ENCODE measurements at regions not wholly inside any gene's neighbourhood (a gene's known extent, or its start where the extent isn't known, plus 50 kb on each side); places are given as distances from the start of the nearest gene placed in this dataset.

DNA sequence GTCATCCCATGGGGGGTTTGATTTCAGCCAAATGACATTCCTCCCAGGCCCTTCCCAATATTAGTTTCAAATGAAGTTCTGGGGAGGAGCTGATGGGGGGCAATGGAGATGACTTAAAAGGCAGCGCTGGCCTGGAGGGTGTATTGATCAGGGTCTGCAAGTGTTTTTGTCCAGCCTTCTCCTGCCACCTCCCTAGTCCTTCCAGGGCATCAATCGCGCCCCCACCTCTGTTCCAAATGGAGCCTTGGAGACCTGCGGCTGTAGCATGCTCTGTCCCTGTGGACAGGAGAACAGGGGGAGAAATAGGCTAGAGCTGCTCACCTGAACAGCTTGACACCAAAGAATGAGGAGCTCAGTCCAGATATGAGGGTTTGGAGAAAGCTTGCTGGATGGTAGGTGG is 386.8 kb upstream of the PODXL start (continued):
- TF ChIP-seq STAT6 (CRISPR knock-in tag; IDR thresholded peaks at IDR 0.05) (no peak), MCM3 (IDR thresholded peaks at IDR 0.05) (no peak), CREBBP (IDR thresholded peaks at IDR 0.05; ENCODE audit: low read depth, low read length) (no peak), JUNB (CRISPR knock-in tag; conservative IDR thresholded peaks at IDR 0.05) (no peak)
- TF ChIP-seq, protein P1, sequence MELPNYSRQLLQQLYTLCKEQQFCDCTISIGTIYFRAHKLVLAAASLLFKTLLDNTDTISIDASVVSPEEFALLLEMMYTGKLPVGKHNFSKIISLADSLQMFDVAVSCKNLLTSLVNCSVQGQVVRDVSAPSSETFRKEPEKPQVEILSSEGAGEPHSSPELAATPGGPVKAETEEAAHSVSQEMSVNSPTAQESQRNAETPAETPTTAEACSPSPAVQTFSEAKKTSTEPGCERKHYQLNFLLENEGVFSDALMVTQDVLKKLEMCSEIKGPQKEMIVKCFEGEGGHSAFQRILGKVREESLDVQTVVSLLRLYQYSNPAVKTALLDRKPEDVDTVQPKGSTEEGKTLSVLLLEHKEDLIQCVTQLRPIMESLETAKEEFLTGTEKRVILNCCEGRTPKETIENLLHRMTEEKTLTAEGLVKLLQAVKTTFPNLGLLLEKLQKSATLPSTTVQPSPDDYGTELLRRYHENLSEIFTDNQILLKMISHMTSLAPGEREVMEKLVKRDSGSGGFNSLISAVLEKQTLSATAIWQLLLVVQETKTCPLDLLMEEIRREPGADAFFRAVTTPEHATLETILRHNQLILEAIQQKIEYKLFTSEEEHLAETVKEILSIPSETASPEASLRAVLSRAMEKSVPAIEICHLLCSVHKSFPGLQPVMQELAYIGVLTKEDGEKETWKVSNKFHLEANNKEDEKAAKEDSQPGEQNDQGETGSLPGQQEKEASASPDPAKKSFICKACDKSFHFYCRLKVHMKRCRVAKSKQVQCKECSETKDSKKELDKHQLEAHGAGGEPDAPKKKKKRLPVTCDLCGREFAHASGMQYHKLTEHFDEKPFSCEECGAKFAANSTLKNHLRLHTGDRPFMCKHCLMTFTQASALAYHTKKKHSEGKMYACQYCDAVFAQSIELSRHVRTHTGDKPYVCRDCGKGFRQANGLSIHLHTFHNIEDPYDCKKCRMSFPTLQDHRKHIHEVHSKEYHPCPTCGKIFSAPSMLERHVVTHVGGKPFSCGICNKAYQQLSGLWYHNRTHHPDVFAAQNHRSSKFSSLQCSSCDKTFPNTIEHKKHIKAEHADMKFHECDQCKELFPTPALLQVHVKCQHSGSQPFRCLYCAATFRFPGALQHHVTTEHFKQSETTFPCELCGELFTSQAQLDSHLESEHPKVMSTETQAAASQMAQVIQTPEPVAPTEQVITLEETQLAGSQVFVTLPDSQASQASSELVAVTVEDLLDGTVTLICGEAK (IDR thresholded peaks at IDR 0.05): no peak
- TF ChIP-seq, protein P1 (CRISPR knock-in tag; IDR thresholded peaks at IDR 0.05): no peak
- TF ChIP-seq, protein P2, sequence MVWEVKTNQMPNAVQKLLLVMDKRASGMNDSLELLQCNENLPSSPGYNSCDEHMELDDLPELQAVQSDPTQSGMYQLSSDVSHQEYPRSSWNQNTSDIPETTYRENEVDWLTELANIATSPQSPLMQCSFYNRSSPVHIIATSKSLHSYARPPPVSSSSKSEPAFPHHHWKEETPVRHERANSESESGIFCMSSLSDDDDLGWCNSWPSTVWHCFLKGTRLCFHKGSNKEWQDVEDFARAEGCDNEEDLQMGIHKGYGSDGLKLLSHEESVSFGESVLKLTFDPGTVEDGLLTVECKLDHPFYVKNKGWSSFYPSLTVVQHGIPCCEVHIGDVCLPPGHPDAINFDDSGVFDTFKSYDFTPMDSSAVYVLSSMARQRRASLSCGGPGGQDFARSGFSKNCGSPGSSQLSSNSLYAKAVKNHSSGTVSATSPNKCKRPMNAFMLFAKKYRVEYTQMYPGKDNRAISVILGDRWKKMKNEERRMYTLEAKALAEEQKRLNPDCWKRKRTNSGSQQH (CRISPR knock-in tag; IDR thresholded peaks at IDR 0.05): no peak
